Skin of body (tissue), 1 donor: ENCODE measurements at regions not wholly inside any gene's neighbourhood (a gene's known extent, or its start where the extent isn't known, plus 50 kb on each side); places are given as distances from the start of the nearest gene placed in this dataset.
A peak's percentile ranks its signal among the peaks of the same experiment; 100 is the strongest.

ENCODE experiments used
- DNase-seq: peaks from one replicate; lab custom pipeline; 2025; lab: John Stamatoyannopoulos, UW

DNA sequence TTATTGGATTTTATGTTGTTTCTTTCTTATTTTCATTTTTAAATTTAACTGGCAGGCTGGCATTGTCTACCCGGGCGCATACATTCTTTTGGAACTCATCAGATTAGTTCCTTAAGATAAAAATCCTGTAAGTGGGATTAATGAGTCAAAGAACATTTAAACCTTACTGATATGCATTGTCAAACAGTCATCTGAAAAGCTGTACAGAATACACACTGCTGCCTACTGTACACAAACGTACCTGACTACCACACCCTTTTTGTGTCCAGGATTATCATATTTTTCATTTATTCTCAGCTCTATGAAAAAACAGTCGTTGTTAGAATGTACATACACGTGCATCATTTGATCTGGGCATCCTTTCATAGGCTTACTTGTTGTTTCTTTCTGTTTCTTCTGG is 358.3 kb downstream of the EFNB2 start:
- no peak for DNase-seq

DNA sequence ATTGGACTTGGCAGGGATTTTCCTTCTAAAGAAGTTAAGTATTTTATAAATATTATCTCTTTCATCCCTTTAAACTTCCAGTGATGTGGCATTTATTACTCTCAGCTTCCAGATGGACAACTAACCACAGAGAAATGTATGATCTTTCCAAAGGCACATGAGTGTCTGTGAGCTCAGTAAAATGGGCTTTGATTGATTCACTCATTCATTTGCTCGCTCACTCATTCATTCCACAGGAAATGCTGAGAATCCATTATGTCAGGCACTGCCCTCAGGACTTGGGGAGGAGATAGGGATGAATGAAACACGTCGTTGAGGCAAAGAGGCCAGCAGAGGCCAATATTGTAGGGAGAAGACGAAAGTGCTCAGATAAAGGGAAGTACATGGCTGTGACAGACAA is 359.3 kb downstream of the EFNB2 start:
- peak; percentile 31 for DNase-seq

DNA sequence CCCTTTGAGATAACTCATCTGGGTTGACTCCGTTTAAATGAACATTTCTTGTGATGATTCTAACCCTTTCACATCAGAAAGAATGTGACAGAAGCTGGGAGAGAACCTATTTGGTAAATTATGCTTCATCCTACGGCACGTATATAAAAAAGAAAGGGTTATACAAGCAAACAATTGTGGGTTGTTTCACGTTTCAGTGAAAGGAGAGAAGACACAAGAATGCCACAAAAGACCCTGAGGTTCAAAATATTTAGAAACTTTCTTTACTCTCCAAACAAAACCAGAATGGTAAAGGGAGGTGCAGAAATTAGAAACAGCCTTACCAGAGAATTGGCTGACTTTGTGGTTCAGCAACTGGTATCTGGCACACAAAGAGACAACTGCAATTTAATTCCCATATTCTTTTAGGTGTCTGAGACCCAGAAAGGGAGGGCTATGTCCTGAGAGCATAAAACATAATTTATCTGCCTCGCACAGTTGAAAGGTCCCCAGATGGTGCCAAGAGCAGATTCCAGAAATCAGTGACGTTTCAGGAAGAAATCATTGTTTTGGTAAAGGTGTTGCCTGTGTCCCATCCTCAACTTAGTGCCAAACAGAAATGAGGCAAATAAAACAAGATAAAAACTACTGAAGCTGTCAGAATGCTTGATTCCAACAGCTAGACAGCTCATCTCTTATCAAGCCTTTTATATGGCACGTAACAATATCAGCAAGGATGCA is 361.4 kb downstream of the EFNB2 start:
- DNase-seq, result no peak

DNA sequence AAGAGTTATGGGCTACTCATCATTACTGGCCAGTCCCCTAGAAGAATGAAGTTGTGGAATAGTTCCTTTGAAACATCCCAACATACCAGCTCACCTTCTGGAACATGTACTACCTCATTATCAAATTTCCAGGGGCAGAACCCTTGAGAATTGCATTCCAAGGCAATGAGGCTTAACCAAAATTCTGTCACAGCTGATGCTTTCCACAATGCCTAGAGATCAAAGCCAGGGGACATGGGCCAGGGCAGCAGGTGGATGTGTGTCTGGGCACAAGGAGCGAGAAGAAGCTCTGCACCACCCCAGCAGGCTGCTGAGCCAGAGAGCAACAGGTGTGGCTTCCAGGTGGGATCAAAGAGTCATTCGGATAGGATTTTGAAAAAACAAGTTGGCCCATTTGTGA is 362.1 kb downstream of the EFNB2 start:
- DNase-seq, result no peak

DNA sequence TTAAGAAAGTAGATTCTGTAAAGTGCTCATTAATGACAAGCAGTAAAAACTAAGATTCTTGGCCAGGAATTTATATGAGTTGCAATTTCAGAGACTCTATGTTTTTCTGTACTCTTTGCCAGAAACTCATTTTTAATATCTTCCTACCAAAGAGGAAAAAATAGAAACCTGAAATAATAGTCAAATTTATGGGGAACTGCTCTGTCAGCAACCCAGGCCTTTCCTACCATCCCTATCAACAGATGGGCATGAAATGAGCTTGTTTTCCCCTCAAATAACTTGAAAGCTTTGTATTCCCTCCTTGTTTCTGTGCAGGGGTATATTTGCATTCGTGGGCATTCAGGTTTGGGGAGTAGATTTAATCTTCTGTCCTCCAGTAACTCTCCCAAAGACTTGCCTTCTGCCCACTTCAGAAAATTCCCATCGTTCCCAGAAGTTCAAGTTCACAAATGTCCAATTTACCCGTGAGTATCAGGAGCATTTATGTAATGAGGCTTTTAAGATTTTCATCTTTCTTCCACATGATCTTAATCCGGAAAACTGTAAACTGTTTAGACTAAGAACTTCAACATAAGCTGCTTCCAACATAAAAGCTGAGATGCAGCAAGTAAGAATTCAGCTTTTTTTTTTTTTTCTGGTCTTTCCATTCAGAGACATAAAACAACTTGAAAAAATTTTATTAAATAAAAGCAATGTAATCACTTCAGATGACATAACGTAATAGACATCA is 363.1 kb downstream of the EFNB2 start:
- no peak for DNase-seq

DNA sequence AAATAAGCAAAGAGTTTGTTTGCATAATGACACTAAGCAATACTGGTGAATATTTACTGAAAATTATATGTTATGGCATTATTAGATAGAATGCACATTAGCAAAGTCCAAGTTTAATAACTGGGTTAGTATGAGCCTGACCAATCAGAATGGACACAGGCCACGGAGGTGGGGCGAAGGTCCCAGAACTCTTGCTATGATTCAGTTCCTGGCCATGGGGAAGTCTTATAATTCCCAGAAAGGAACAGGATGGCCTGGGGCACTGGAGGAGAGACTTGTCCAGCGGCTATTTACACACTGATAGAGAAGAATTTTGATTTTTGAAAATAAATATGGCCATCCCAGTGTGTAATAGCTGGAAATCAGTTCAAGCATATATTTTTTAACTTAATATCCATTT is 372.0 kb downstream of the EFNB2 start:
- no peak for DNase-seq

DNA sequence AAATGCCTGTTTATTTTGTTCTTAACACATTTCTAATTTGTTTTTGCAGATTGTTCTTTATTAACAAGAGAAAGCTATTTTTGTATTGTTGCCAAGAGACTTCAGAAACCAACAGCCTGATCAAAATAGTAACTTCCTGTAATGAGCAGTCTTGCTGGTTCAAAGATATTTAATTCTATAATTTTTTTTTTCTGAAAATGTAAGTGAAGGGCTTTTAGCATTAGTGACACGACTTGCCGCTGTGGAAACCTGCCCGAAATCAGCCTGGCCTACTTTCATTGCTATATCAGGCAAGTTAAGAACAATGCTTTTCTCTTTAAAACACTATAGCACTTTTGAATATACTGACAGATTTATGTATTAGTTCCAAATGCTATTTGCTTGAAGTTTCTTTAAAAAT is 374.3 kb downstream of the EFNB2 start:
- DNase-seq, result no peak

DNA sequence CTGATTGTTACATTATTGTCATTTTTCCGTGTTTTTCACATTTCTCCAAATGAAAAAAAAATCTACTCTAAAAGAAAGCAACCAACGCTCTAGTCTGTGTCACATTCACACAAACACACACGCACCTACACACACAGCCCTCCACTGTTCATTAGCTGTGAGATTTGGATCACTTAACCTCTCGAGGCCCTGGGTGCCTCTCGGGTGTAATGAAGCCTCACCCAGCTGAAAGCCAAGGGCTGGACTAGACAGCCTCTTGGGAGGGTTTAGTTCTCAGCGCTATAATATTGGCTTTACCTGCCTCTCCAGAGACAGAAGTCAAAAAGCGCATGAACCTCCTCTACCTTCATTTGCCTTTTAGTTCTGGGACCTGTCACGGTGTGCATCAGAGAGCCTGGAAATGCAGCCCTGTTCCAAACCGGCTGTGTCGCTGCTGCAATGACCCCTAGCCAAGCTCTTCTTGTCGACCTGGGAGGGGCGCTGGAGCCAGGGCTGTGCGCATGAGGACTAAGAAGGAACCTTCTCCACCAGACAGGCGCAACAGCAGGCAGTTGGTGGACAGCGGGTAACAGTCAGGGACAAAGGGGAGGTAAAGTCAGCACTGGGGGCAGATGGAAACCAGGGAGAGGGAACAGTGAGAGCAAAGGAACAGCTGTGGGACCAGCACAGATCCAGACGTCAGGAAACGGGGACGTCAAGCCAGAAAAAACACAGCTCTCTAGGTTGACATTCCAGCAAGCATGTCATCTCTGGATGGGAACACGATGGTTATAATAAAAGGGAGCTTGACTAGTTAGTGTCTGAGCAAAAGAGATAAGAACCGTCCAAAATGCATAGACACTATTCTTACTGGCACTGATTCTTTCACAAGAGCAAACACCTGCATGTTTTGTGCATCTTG is 375.9 kb downstream of the EFNB2 start:
- DNase-seq, result no peak

DNA sequence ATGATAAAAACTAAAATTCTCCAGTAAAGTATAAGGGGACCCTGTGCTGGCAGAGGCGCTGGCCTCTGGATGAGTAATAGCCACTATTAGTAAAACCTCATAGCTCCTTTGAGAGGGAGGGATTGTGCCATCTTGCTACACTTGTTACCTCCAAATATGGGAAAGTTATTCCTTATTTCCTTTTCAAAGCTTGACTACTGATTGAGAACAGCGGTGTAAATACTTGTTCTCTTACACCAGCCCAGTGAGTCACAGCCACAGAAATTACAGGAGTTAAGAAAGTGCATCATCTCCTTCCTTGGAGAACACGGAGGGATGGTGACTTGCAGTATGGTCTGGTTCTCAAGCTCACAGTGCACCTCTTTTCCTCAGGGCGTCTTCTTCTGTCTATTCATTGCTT is 379.0 kb downstream of the EFNB2 start:
- DNase-seq, result no peak

DNA sequence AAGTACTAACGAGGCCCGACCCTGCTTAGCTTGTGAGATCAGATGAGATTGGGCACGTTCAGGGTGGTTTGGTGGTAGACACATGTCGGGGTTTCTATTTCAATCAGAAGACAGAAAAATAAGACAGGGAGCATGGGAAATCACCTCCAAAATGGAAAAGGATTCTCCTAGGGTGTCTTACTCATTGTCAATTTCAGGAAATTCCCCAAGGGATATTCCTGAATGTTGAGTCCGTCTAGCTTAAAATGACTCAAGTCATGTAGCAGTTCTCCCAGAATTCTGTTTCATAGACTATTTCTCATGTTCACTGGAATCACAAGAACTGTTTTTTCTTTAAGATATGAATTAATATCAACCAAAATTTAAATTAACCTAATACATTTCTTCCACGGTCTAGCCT is 380.1 kb downstream of the EFNB2 start:
- no peak for DNase-seq

DNA sequence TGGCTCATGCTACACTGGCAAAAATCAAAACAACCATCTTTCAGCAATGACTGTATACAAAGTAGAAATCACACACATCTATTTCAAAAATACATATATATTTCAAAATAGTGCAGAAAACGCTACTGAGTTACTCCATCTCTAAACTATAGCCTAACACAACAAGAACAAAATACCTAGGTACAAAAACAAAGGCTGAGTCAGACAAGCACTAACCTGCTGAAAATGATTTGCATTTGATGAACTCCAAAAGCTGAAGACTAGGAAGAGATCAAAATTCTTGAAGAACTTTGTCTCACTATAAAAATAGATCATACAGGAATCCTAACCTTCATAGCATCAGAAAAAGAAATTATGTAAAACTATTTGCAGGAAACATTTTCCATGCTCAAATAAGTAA is 381.6 kb downstream of the EFNB2 start:
- no peak for DNase-seq

DNA sequence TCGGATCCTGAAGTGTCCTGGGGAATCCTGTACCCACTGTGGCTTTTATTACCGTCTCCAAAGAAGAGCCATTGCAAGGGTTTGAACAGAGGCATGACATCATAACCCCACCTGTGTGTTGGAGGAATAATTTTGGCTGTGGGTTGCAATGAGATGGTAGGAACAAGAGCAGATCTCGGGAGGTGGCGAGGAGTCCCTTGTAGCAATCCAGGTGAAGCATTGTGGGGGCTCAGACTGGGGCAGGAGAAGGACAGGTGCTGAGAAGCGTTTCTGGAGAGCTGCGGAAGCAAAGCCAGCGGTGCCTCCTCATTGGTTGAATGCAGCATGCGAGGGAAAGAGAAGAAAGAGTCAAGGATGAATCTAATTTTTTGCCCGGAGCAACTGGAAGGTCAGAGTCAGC is 382.4 kb downstream of the EFNB2 start:
- no peak for DNase-seq

DNA sequence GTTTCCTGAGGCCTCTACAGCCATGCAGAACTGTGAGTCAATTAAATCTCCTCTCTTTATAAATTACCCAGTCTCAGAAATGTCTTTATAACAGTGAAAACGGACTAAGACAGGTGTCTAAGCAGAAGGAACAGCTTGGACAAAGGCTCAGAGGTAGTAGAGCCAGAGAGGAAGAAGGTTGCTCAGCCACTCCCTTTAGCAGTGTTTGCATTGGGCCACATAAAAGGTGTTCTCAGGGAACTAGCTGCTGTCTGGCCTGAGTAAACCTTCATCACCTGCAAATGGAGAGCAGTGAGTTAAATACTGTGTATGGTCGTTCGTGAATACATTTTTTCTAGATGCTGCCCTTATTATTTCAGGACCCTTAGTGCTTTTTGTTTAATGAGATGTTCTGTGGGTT is 383.4 kb downstream of the EFNB2 start:
- no peak for DNase-seq

DNA sequence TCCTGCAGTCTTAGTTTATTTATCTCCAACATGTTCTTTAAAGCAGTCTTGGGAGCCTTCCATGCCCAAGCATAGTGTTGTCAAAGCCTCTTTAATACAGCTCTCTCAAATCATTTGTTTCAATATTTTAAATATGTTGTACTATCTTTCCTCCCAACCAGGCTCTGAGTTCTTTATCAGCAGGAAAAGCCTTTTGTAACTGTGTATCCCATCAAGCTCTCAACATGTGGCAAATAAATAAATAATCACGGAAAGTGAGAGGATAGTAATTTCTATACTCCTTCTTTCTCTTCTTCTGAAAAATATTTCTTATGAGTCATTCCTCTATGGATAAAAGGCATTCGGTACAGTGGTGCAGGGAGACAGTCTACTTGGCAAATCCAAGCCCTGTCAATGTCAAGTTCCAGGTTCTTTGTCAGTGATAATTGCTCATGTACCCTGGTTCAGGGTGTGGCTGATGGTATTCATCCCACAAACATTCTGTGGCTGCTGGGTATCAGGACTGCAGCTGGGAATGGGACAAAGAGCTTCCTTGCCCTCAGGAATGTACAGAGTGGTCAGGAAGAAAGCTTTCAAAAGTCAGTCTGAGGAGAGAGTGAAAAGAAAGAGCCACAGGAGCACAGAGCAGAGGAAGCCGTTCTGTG is 384.3 kb downstream of the EFNB2 start:
- no peak for DNase-seq

DNA sequence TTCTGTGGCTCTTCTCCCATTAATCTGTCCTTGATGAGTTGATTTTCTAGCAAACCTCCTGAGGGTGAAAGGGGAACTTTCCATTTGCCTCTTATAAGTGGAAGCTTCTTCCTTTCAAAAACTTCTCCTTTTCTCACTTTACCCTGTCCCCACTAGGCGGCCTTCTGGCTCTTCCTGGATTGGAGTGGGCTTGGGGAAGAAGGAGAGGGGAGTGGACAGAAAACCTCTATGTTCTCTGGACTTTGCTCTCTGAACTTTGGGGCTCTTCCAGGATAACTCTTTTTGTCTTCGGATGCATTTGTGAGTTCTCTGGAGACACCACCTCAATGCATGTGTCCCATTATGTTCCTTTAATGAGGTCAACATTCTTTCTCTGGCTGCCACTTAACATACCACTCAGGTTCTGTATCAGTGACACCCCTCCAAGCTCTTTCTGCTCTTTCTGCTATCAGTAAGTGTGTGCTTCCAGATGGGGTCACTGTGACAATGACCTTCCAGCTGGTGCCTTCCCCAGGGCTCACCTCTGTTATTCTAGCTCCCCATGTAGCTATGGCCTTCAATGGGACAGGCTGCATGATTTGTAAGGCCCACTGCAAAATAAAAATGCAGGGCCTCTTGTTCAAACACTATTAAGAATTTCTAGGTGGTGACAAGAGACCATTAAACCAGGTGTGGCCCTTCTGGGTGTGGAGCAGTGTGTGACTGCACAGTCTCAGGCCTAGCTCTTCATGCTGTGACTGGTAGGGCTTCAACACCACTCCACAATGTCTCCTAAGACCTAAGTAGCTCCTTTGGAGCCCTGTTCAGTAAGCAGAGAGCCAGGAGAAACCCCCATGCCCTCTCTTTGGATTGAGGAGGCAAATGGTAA is 389.2 kb downstream of the EFNB2 start:
- no peak for DNase-seq

DNA sequence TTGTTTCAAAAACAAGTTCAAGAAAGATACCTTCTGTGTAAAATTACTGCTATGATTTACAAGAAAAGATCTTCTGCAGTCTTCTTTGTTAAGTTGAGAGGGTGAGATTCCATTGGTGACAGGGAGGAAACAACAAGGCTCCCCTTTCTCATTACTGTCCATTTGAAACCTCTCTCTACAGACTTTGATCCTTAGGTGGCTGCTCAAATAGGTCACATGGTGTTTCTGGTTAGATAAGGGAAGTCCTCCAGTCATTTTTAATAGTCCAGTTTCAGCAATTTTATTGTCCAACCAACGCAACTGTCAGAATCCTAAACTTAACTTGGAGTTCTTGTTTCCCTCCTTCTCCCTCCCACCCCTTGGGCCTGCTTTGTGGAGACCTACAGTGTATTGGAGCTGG is 390.4 kb downstream of the EFNB2 start:
- no peak for DNase-seq

DNA sequence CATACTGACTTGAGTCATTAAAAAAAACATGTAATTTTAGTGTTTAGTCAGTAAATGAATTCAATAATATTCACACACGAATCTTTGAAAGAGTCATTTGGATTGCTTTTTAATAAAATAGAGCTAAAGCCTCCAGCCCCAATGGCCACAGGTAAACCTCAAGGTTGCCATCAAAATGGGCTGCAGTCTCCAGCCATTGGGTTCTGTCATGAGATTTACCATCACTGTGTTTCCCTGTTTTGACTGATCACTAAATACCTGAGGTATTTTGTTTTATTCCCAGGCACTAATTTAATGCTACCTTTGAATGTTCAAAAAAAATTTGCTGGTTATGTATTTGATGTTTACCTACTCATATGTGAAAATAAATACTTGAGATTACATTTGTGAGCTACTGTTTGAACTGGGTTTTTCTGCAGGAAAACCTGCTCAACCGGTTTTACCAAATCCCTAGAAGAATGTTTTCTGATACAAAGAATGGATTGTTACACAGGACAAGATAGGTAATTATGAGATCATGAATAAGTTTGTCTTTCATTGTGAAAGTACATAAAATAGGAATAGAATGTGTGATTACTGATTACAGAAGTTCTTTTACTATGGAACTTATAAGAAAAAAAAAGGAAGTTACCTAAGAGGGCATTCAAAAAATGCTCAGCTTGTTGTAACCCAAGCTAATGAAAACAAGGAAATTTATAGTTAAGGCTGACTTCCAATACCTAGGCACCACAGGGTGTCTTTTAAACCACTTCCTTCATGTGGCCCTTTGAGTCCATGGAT is 391.3 kb downstream of the EFNB2 start:
- no peak for DNase-seq

DNA sequence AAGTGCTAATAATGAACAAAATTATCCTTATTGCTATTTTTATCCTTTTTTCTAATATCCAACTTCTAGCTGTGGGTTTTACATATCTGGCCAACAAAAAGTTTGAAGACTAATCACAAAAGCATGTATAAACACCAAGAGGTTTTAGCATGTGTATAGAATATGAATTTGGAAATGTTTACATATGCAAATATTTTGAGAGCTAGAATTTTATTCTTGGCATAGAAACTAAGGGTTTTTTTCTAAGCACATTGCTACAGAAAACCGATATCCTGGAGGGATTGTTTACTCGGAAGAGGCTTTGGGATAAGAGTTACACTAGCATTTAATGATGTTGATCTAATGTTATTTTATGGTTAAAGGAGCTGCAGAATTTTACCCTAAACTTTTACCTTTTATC is 392.1 kb downstream of the EFNB2 start:
- peak; percentile 40 for DNase-seq

DNA sequence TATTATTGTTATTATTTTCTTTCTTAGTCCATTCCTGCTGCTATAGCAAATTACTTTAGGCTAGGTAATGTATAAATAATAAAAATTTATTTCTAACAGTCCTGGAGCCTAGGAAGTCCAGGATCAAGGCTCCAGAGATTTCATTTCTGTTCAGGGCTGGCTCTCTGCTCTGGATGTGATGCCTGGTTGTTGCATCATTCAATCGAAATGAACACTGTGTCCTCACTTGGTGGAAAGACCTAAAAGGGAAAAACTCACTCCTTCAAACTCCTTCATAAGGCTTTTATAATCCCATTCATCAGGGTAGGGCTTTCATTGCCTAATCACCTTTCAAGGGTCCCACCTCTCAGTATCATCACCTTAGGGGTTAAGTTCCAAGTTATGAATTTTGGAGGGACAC is 395.0 kb downstream of the EFNB2 start:
- no peak for DNase-seq

DNA sequence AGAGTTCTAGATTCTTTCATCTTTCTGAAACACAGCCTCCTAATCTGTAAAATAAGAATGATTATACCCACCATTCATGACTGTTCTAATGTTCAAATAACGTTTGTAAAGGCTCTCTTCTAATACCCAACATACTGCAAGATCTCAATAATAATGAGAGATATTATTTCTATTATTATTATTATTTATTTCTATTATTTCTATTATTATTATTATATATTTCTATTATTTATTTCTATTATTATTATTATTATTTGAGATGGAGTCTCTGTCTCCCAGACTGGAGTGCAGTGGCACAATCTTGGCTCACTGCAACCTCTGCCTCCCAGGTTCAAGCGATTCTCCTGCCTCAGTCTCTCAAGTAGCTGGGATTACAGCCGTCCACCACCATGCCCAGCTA is 395.5 kb downstream of the EFNB2 start:
- no peak for DNase-seq
